Aorta (tissue), 5 donors: ENCODE measurements at regions not wholly inside any gene's neighbourhood (a gene's known extent, or its start where the extent isn't known, plus 50 kb on each side); places are given as distances from the start of the nearest gene placed in this dataset.

Source experiments
- ATAC-seq: fragments of 200-7000 bp; cut with Tn5 transposase; one replicate; pipeline ENCODE4 v1.9.1; 2022; ENCODE audit warnings: moderate library complexity; ENCODE audit not compliant: low FRiP score
- DNase-seq, 2 donors: peaks; one replicate each; pipeline ENCODE4 v3.0.0-alpha.2; 2020
- H3K27ac ChIP-seq, 2 donors: one replicate each; pipeline ENCODE4 v1.5.1; 2013; ENCODE audit warnings: low read length in 2 of 2, mild to moderate bottlenecking in 2 of 2, moderate library complexity in 2 of 2, control low read depth in 1 of 2, inconsistent platforms in 1 of 2, low read depth in 1 of 2
- H3K27me3 ChIP-seq, 2 donors: one replicate each; pipeline ENCODE4 v1.6.1; 2013; ENCODE audit warnings: control low read depth in 1 of 2, low read length in 1 of 2, mild to moderate bottlenecking in 1 of 2, moderate library complexity in 1 of 2; ENCODE audit not compliant: insufficient read depth in 2 of 2, control insufficient read depth in 1 of 2
- H3K36me3 ChIP-seq, 2 donors: one replicate each; pipeline ENCODE4 v1.6.1; 2013; ENCODE audit warnings: control low read depth in 1 of 2, low read length in 1 of 2, mild to moderate bottlenecking in 1 of 2; ENCODE audit not compliant: insufficient read depth in 2 of 2, control insufficient read depth in 1 of 2
- H3K4me1 ChIP-seq, 2 donors: one replicate each; pipeline ENCODE4 v1.6.1; 2013; ENCODE audit warnings: low read length in 2 of 2, control low read depth in 1 of 2, mild to moderate bottlenecking in 1 of 2, moderate library complexity in 1 of 2; ENCODE audit not compliant: insufficient read depth in 2 of 2, control insufficient read depth in 1 of 2
- H3K4me3 ChIP-seq, 2 donors: one replicate each; pipeline ENCODE4 v1.5.1; 2013; ENCODE audit warnings: low read length in 2 of 2, control low read depth in 1 of 2, mild to moderate bottlenecking in 1 of 2
- H3K9me3 ChIP-seq: one replicate; pipeline ENCODE4 v1.6.1; 2013; ENCODE audit warnings: mild to moderate bottlenecking, low read length; ENCODE audit not compliant: control insufficient read depth
- WGBS, 2 donors: extraction: QIAGEN DNeasy Blood & Tissue Kit; methylation state at CpG; one replicate each; pipeline ENCODE4 v1.1.7; 2013; 5-methylcytosine and 5-hydroxymethylcytosine counted together
- intact Hi-C, 2 donors: fragments of 100-400 bp; cut with DNase I; formaldehyde crosslinking; loops; one replicate each; pipeline versions ENCODE4 v1.14.2 to v1.15.0; 2022
- donor health status: healthy with polysubstance abuse.
- donor health status: Bipolar disorder and iron deficiency.
- donor health status: DM: no; HTN: no; CAD: no.
- donor health status: DM: no; HTN: no; CAD: no.
- donor health status: DM: yes; HTN: yes; CAD: no.

DNA sequence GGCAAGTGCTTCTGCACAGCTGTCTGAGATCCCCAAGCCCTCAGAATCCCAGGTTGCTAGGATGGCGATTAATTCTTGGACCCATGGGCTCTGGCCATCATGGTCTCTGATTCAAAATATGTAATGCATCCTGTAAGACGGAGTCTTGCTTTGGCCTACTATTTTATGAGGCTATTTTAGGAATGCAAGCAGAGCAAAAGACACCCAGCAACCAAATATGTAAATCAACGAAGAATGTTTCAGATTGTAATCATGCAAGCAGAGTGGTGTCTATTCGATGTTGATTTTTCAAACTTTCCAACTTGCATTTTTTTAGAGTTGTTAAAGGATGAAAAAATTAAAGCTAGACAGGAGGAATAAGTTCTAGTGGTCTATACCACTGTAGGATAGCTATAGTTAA lies 154.8 kb downstream of the COL6A3 start:
- H3K27ac ChIP-seq: no peak overlapping the region
- intact Hi-C loops: loop anchor here in 1 of 2 donors (5.0 kb wide), 1 partner anchor 132 kb away; no protein-coding TSS in a partner anchor
- no peaks in the 10 kb centered on the region for H3K27me3 ChIP-seq
- ATAC-seq: no peak
- H3K4me3 ChIP-seq: no peak overlapping the region
- no peaks in the 10 kb centered on the region for H3K9me3 ChIP-seq
- WGBS, 2 donors: 44 to 48% methylated on average over 4 of the region's 4 CpGs
- no peak for DNase-seq
- H3K4me1 ChIP-seq: peaks cover 0 to 4% of the 10 kb centered on the region in 2 donors
- H3K36me3 ChIP-seq: no peaks in the 10 kb centered on the region

DNA sequence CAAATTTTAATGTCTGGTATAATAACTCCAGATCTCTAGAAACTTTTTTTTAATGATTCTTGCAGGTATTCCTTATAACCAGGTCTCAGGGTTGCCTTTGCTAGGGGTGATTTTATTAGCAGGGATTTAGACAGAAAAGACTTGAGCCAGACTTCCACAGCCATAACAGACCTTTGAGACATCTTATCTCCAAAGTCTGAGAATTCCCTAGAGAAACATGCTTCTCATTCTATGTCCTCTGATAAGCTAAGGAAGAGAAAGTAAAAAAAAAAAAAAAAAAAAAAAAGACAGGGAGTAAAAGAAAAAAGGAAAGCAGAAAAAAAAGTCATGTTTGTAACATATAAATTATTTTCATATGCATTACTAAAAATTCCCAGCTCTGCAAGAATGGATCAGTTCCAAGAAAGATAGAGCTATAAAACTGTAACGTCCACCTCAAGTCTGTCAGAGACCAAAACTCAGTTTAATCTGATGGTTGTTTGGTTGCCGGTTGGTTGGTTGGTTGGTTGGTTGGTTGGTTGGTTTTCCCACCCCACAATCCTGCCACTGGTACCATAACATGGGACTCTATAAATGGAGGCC lies 153.8 kb downstream of the COL6A3 start:
- no peak overlapping the region for H3K4me3 ChIP-seq
- ATAC-seq: no peak
- H3K9me3 ChIP-seq: no peaks in the 10 kb centered on the region
- no peaks in the 10 kb centered on the region for H3K27me3 ChIP-seq
- 41 to 51% methylated on average over 2 of the region's 2 CpGs for WGBS, 2 donors
- peaks cover 0 to 4% of the 10 kb centered on the region in 2 donors for H3K4me1 ChIP-seq
- DNase-seq: no peak
- intact Hi-C loops: loop anchor here in 1 of 2 donors (5.0 kb wide), 1 partner anchor 88 kb away; no protein-coding TSS in a partner anchor
- no peak overlapping the region for H3K27ac ChIP-seq
- H3K36me3 ChIP-seq: no peaks in the 10 kb centered on the region

DNA sequence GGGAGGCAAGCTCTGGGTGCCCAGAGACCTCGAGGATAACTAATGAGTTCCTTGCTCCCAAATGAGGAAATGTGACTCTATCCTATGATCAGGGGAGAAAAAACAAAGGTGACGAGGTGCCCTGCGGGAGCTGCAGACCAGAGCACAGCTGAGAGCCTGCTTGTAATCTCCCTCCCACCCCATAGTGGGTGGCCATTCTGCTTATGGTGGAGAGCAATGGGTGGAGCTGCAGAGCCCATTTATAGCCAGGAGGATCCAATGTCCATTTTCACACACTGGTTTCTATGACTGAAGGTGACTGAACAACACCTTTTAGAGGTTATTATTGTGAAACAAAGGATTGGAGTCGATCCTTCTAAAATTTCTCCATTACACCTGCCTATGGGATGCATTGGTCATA lies 153.3 kb downstream of the COL6A3 start:
- H3K9me3 ChIP-seq: no peaks in the 10 kb centered on the region

DNA sequence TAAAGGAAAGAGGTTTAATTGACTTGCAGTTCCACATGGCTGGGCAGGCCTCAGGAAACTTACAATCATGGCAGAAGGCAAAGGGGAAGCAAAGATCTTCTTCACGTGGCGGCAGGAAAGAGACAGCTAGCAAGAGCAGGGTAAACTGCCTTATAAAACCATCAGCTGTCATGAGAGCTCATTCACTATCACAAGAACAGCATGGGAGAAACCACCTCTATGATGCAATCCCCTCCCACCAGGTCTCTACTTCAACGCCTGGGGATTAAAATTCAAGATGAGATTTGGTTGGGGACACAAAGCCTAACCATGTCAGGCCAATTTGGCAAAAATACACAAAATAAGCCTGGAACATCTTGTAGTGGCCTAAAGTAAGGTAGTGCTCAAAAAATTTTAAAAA lies 152.6 kb downstream of the COL6A3 start:
- Histone ChIP-seq H3K36me3 (no peaks in the 10 kb centered on the region), H3K27ac (no peak overlapping the region), H3K4me1 (peaks cover 0 to 4% of the 10 kb centered on the region in 2 donors), H3K9me3 (no peaks in the 10 kb centered on the region), H3K4me3 (no peak overlapping the region), H3K27me3 (no peaks in the 10 kb centered on the region)
- 95 to 96% methylated on average over 3 of the region's 3 CpGs for whole genome bisulfite sequencing, 2 donors
- intact Hi-C loops: loop anchor here in 1 of 2 donors (5.0 kb wide), 1 partner anchor 89 kb away; no protein-coding TSS in a partner anchor
- ATAC-seq (no peak), DNase-seq (no peak)

More for the DNA sequence above, 153.3 kb downstream of the COL6A3 start:
- WGBS, 2 donors: 90 to 92% methylated on average over 4 of the region's 4 CpGs
- Histone ChIP-seq H3K36me3 (no peaks in the 10 kb centered on the region), H3K27ac (no peak overlapping the region), H3K27me3 (no peaks in the 10 kb centered on the region), H3K4me1 (peaks cover 0 to 4% of the 10 kb centered on the region in 2 donors), H3K4me3 (no peak overlapping the region)
- no peak for DNase-seq
- no peak for ATAC-seq
- intact Hi-C loops: loop anchor here in 1 of 2 donors (5.0 kb wide), 1 partner anchor 88 kb away; no protein-coding TSS in a partner anchor

DNA sequence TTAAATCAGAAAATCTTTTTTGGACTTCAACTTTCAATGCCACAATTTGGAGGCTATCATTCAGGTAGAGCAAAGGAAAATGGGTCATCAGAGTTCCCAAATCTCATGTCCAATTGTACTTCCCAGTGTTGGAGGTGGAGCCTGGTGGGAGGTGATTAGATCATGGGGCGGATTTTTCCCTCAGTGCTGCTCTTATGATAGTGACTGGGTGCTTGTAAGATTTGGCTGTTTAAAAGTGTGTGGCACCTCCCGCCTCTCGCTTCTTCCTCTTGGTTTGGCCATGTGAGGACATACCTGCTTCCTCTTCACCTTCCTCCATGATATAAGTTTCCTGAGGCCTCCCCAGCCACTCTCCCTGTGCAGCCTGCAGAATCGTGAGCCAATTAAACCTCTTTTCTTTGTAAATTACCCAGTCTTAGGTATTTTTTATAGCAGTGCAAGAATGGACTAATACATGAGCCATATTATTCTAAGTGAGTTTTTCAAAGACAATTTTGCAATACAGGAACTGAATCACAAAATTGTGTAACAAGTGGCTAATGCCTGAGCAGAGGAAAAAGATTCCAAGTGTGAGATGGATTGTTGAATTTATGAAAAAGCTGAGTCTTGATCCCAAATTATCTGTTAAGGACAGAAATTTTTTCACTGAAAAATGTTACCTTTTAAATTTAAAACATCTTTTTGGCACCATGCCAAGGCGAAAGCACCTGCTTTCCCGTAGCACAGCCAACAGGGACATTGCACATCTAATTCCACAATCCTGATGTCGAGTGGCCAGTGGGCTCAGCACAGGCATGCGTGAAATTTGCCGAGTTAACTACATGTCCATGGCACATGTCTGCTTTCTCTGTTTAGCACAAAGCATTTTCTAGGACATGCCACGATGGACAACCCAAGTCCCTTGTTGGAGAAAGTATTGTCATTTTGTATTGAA lies 150.9 kb downstream of the COL6A3 start:
- Histone ChIP-seq H3K36me3 (no peaks in the 10 kb centered on the region), H3K4me3 (no peak overlapping the region), H3K4me1 (no peaks in the 10 kb centered on the region), H3K27ac (no peak overlapping the region), H3K27me3 (no peaks in the 10 kb centered on the region), H3K9me3 (no peaks in the 10 kb centered on the region)
- 86 to 92% methylated on average over 10 of the region's 10 CpGs for WGBS, 2 donors
- DNase-seq: no peak
- intact Hi-C loops: loop anchor here in 1 of 2 donors (5.0 kb wide), 1 partner anchor 91 kb away; no protein-coding TSS in a partner anchor
- peak; percentile 63 for ATAC-seq

DNA sequence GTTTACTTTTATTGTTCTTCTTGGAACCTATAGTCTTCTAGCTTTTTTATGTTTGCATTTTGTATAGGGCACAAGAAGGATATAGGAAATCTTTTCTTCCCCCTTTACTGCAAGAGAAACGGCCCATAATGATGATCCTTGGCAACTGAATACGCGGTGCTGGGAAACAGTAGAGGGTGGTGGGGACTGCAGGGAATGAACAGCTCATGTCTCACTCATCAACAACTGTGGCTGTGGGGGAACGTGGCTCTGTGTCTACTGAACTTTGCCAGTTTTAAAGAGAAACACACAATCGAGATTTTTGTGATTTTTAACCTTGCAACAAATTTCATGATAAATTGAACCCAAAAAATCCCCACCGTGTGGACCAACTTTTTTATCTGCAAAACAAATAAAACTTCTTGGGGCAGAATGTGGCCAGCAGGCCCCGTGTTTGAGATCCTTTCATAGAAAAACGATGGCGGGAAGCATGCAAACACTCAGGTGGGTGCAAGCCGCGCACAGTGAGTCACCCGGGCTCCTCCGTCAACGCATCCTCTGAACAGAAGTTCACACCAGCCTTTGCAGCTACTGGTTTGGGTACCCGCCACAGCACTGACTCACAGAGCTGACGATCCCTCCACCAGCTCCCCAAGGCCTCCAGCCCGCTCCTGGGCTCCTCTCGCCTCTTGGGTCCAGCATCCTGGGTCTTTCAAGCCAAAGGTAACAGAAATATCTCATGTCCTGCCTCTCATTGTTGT lies 149.3 kb downstream of the COL6A3 start:
- no peaks in the 10 kb centered on the region for H3K4me1 ChIP-seq
- intact Hi-C loops: loop anchor here in 1 of 2 donors (5.0 kb wide), 1 partner anchor 92 kb away; no protein-coding TSS in a partner anchor
- DNase-seq: peak in 1 of 2 donors; percentile 65
- H3K27ac ChIP-seq: no peak overlapping the region
- H3K36me3 ChIP-seq: no peaks in the 10 kb centered on the region
- ATAC-seq: no peak
- H3K9me3 ChIP-seq: no peaks in the 10 kb centered on the region
- no peak overlapping the region for H3K4me3 ChIP-seq
- WGBS, 2 donors: 55 to 65% methylated on average over 18 of the region's 18 CpGs
- no peaks in the 10 kb centered on the region for H3K27me3 ChIP-seq

DNA sequence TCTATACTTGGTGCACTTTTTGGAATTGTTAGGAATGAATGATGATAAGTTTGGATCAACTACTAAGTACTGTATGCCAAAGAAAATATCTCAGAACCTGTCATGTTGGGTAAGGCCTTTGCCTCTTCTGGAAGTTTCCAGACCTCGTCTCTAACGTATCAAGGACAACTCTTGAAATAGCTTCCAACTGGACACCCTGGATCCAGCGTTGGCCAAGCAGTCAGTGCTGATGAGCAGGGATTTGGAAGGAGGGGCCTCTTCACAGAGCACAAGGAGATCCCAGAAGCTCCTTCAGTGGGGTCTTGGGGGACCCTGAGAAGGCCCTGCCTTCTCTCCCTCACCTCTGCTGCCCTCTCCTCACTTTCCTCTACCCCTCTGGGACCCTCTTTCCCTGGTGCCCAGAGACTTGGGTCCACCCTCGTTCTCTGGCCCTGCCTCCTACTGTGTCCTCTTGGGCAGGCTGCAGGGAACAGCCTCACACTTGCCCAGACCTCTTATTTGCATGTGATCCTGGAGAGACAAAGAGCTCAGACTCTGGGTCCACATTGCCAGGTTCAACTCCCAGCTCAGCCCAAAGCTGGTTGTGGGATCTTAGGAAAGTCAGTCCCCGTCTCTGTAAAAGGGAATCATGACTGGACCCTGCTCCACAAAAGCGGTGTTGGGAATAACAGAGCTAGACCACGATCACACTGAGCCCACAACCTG lies 145.8 kb downstream of the COL6A3 start:
- H3K4me3 ChIP-seq: no peak overlapping the region
- no peaks in the 10 kb centered on the region for H3K36me3 ChIP-seq
- DNase-seq (no peak), ATAC-seq (peak; percentile 57)
- no peaks in the 10 kb centered on the region for H3K9me3 ChIP-seq
- intact Hi-C loops: no loop called here
- H3K27me3 ChIP-seq: no peaks in the 10 kb centered on the region
- WGBS, 2 donors: 64 to 69% methylated on average over 7 of the region's 7 CpGs
- H3K4me1 ChIP-seq: no peaks in the 10 kb centered on the region
- H3K27ac ChIP-seq: no peak overlapping the region
